Smooth muscle cell of the brain vasculature (primary cell): ENCODE measurements at regions not wholly inside any gene's neighbourhood (a gene's known extent, or its start where the extent isn't known, plus 50 kb on each side); places are given as distances from the start of the nearest gene placed in this dataset.
A peak's percentile ranks its signal among the peaks of the same experiment; 100 is the strongest.
"Not testable (repeated sequence)": the region's sequence is repeated elsewhere in the genome, so short reads cannot be mapped to it uniquely, and the experiment has no call there.

ENCODE experiments used
- DNase-seq: peaks from one replicate; pipeline ENCODE4 v3.0.0-alpha.2; 2012; ENCODE audit warnings: low read depth, low spot score

DNA sequence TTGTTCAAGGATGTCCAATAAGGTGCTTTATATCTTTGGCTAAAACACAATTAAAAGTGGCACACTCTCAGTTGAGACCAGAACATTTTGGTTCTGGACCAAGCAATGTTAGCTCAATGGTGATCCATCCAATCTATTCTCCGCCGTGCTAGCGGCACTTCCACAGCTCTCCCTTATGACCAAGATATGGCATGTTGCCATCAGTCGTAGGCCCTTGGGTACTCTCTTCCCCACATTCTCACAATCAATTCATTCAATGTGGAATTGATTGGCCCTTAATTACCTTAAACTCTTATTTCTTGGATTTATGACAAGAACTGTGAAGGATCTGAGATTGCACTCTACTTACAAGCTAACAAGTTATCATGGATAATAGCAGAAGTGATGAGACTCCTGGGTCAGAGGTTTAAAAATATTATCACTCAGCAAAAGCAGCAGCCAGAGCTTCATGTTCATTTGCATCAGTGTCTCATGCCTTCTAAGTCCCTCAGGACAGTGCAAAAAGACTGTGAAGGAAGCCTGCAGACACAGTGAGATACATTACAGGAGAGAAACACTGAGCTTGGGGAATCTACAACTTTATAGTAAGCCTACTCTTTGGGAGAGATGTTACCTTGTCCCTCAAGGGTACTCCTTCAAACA, 80.0 kb upstream of the ARG1 start:
- no peak for DNase-seq

DNA sequence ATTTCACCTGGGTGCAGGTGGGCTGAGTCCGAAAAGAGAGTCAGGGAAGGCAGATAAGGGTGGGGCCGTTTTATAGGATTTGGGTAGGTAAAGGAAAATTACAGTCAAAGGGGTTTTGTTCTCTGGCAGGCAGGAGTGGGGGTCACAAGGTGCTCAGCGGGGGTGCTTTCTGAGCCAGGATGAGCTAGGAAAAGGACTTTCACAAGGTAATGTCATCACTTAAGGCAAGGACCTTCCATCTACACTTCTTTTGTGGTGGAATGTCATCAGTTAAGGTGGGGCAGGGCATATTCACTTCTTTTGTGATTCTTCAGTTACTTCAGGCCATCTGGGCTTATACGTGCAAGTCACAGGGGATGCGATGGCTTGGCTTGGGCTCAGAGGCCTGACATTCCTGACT, 68.6 kb upstream of the ARG1 start:
- not testable (repeated sequence) for DNase-seq

DNA sequence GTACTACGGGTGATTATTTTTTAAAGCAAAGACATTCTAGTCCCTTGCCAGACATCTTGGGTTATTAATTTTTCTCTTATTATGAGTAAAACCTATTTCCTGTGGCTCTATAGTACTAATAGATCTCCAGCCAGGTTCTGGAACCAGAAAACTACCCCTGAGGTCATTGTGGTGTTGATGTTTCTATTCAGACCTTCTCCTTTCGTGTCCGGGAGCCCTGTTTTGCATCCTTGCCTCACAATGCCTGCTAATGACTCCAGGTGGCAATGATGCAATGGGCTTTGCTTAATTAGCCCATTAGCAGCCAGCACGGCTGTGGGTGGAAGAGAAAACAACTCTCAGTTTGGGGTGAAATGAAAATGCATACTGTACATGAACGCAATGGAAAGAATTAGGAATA, 62.9 kb upstream of the ARG1 start:
- no peak for DNase-seq

GRCh38 chr6:131510591-131510990, 62.4 kb upstream of the ARG1 start:
- no peak for DNase-seq

GRCh38 chr6:131519670-131520436, 53.2 kb upstream of the ARG1 start:
- peak; percentile 12 for DNase-seq
